ENCODE measurements at regions not wholly inside any gene's neighbourhood (a gene's known extent, or its start where the extent isn't known, plus 50 kb on each side); places are given as distances from the start of the nearest gene placed in this dataset.

- ChIA-PET POLR2A (interaction anchor here (0.6 kb wide), 1 partner anchor 152 kb away, joined by 4 read pairs; no protein-coding TSS in a partner anchor), CTCF (interaction anchor here (0.7 to 1.8 kb wide), 3 partner anchors 15 to 23 kb away, joined by 3 to 5 read pairs (median 3); no protein-coding TSS in a partner anchor)
- Histone ChIP-seq H3K27me3 (ENCODE audit: control insufficient read depth, insufficient read depth, low read length) (no peaks in the 10 kb centered on the region), H3K4me3 (ENCODE audit: low read depth, low read length) (no peak overlapping the region), H3K36me3 (ENCODE audit: control insufficient read depth, insufficient read depth, low read length) (no peaks in the 10 kb centered on the region)
- no peak for TF ChIP-seq CTCF (IDR thresholded peaks at IDR 0.05; ENCODE audit: insufficient read depth, low read depth, low read length)
- DNase-seq (ENCODE audit: low read depth), result no peak
These were observed 151.1 kb downstream of the DKK1 start for GRCh38 chr10:52465202-52465601.

GRCh38 chr10:52466464-52466863, 152.4 kb downstream of the DKK1 start:
- no peak for TF ChIP-seq CTCF (IDR thresholded peaks at IDR 0.05; ENCODE audit: insufficient read depth, low read depth, low read length)
- Histone ChIP-seq H3K27me3 (ENCODE audit: control insufficient read depth, insufficient read depth, low read length) (no peaks in the 10 kb centered on the region), H3K4me3 (ENCODE audit: low read depth, low read length) (no peak overlapping the region), H3K36me3 (ENCODE audit: control insufficient read depth, insufficient read depth, low read length) (no peaks in the 10 kb centered on the region)
- no peak for DNase-seq (ENCODE audit: low read depth)
- POLR2A ChIA-PET, result no interaction called here
- CTCF ChIA-PET, result interaction anchor here (1.0 to 1.8 kb wide), 2 partner anchors 22 to 100 kb away, joined by 4 to 5 read pairs; no protein-coding TSS in a partner anchor

GRCh38 chr10:52469970-52470705, 156.1 kb downstream of the DKK1 start:
- Histone ChIP-seq H3K4me3 (ENCODE audit: low read depth, low read length) (no peak overlapping the region), H3K27me3 (ENCODE audit: control insufficient read depth, insufficient read depth, low read length) (no peaks in the 10 kb centered on the region), H3K36me3 (ENCODE audit: control insufficient read depth, insufficient read depth, low read length) (no peaks in the 10 kb centered on the region)
- DNase-seq (ENCODE audit: low read depth), result no peak
- ChIA-PET CTCF (interaction anchor here (0.9 kb wide), 1 partner anchor 17 kb away, joined by 4 read pairs; no protein-coding TSS in a partner anchor), POLR2A (no interaction called here)
- TF ChIP-seq CTCF (IDR thresholded peaks at IDR 0.05; ENCODE audit: insufficient read depth, low read depth, low read length), result no peak

- CTCF ChIA-PET, result interaction anchor here (1.0 to 1.4 kb wide), 2 partner anchors 11 to 164 kb away, joined by 3 to 4 read pairs; no protein-coding TSS in a partner anchor
These were observed 158.5 kb downstream of the DKK1 start for GRCh38 chr10:52472406-52473146.

More at GRCh38 chr10:52472406-52473146, 158.5 kb downstream of the DKK1 start:
- POLR2A ChIA-PET, result no interaction called here
- Histone ChIP-seq H3K27me3 (ENCODE audit: control insufficient read depth, insufficient read depth, low read length) (no peaks in the 10 kb centered on the region), H3K4me3 (ENCODE audit: low read depth, low read length) (no peak overlapping the region), H3K36me3 (ENCODE audit: control insufficient read depth, insufficient read depth, low read length) (no peaks in the 10 kb centered on the region)
- no peak for TF ChIP-seq CTCF (IDR thresholded peaks at IDR 0.05; ENCODE audit: insufficient read depth, low read depth, low read length)
- DNase-seq (ENCODE audit: low read depth), result no peak
